Adrenal gland (tissue), 9 donors: ENCODE measurements at regions not wholly inside any gene's neighbourhood (a gene's known extent, or its start where the extent isn't known, plus 50 kb on each side); places are given as distances from the start of the nearest gene placed in this dataset.

Experiments
- DNase-seq, 7 donors: peaks; one replicate each; pipeline ENCODE4 v3.0.0-alpha.2; 2019 to 2020
- H3K27ac ChIP-seq, 5 donors: fragments of 200-600 bp; sonication (generic) in 4 of 5; 1 replicate in 3 of 5; 2 replicates in 2 of 5; pipeline versions ENCODE4 v1.5.1 to v1.8.0; 2016 to 2020; ENCODE audit warnings: mild to moderate bottlenecking in 1 of 5
- H3K27me3 ChIP-seq: fragments of 200-600 bp; 2 replicates; pipeline ENCODE4 v1.8.0; 2021
- H3K36me3 ChIP-seq, 2 donors: fragments of 200-600 bp; replicated peaks in 1 of 2; 1 replicate in 1 of 2; 2 replicates in 1 of 2; pipeline versions ENCODE4 v1.5.1 to v1.8.0; 2018 to 2022
- H3K4me1 ChIP-seq, 2 donors: fragments of 200-600 bp; replicated peaks in 1 of 2; 1 replicate in 1 of 2; 2 replicates in 1 of 2; pipeline versions ENCODE4 v1.5.1 to v1.8.0; 2018 to 2021
- H3K4me3 ChIP-seq, 4 donors: fragments of 200-600 bp; sonication (generic) in 3 of 4; one replicate each; pipeline ENCODE4 v1.5.1; 2016 to 2018
- H3K9me3 ChIP-seq, 3 donors: fragments of 200-600 bp; sonication (generic) in 1 of 3; replicated peaks in 1 of 3; 1 replicate in 2 of 3; 2 replicates in 1 of 3; pipeline versions ENCODE4 v1.5.1 to v1.8.0; 2016 to 2021
- CTCF ChIP-seq, 6 experiments: fragments of 450-650 bp in 4 of 6; fragments of 200-600 bp in 2 of 6; sonication (generic) in 1 of 6; IDR thresholded peaks; 1 replicate in 5 of 6; 2 replicates in 1 of 6; pipeline versions ENCODE4 v1.5.1 to v1.8.0; 2016 to 2021; ENCODE audit warnings: antibody characterized with exemption in 6 of 6, mild to moderate bottlenecking in 2 of 6, moderate library complexity in 1 of 6
- POLR2A ChIP-seq, 2 donors: fragments of 450-650 bp; IDR thresholded peaks; one replicate each; pipeline ENCODE4 v1.6.1; 2017; ENCODE audit warnings: antibody characterized with exemption in 2 of 2, mild to moderate bottlenecking in 2 of 2, moderate library complexity in 1 of 2
- WGBS, 4 donors: extraction: QIAGEN DNeasy Blood & Tissue Kit in 2 of 4; methylation state at CpG; one replicate each; pipeline versions ENCODE4 v1.1.5 to v1.1.7; 2013 to 2017; 5-methylcytosine and 5-hydroxymethylcytosine counted together
- intact Hi-C, 2 donors: fragments of 100-400 bp; cut with DNase I; formaldehyde crosslinking; loops; one replicate each; pipeline versions ENCODE4 v1.14.1 to v1.15.0; 2022 to 2023
- donor health status: healthy with polysubstance abuse.
- donor health status: Bipolar disorder and iron deficiency.
- donor health status: DM: yes; HTN: yes; CAD: no.
- donor health status: DM: no; HTN: no; CAD: no.
- donor health status: DM: no; HTN: no; CAD: no.

- no peaks in the 10 kb centered on the region for H3K36me3 ChIP-seq
- no peak for DNase-seq
- WGBS, 4 donors = 73 to 96% (median 84%) methylated on average over 1 of the region's 1 CpG
- H3K9me3 ChIP-seq = no peaks in the 10 kb centered on the region
- H3K27me3 ChIP-seq = no peaks in the 10 kb centered on the region
- no peak for TF ChIP-seq POLR2A (IDR thresholded peaks at IDR 0.05)
- TF ChIP-seq CTCF (IDR thresholded peaks at IDR 0.05) = no peak
- H3K4me1 ChIP-seq = no peaks in the 10 kb centered on the region
- H3K4me3 ChIP-seq = no peak overlapping the region
- H3K27ac ChIP-seq = no peak overlapping the region
- intact Hi-C loops = no loop called here
Observed at GRCh38 chr11:91591021-91591420, 633.6 kb upstream of the FAT3 start.

GRCh38 chr11:91587131-91587530, 637.5 kb upstream of the FAT3 start:
- WGBS, 4 donors = 56 to 80% (median 68%) methylated on average over 3 of the region's 3 CpGs
- Histone ChIP-seq H3K4me1 (no peaks in the 10 kb centered on the region), H3K27ac (no peak overlapping the region), H3K4me3 (no peak overlapping the region), H3K36me3 (no peaks in the 10 kb centered on the region), H3K9me3 (no peaks in the 10 kb centered on the region), H3K27me3 (no peaks in the 10 kb centered on the region)
- intact Hi-C loops = no loop called here
- DNase-seq = no peak
- TF ChIP-seq POLR2A (IDR thresholded peaks at IDR 0.05) = no peak
- TF ChIP-seq CTCF (IDR thresholded peaks at IDR 0.05) = no peak

- Histone ChIP-seq H3K4me3 (no peak overlapping the region), H3K27me3 (no peaks in the 10 kb centered on the region), H3K4me1 (no peaks in the 10 kb centered on the region), H3K36me3 (no peaks in the 10 kb centered on the region), H3K27ac (no peak overlapping the region), H3K9me3 (no peaks in the 10 kb centered on the region)
- DNase-seq = no peak
- intact Hi-C loops = no loop called here
- 72 to 84% (median 80%) methylated on average over 4 of the region's 4 CpGs for WGBS, 4 donors
- TF ChIP-seq POLR2A (IDR thresholded peaks at IDR 0.05) (no peak), CTCF (IDR thresholded peaks at IDR 0.05) (no peak)
Observed at GRCh38 chr11:91585035-91585801, 639.4 kb upstream of the FAT3 start.

- intact Hi-C loops = no loop called here
- no peak for DNase-seq
- Histone ChIP-seq H3K4me1 (no peaks in the 10 kb centered on the region), H3K9me3 (no peaks in the 10 kb centered on the region), H3K4me3 (no peak overlapping the region), H3K27ac (no peak overlapping the region), H3K36me3 (no peaks in the 10 kb centered on the region), H3K27me3 (no peaks in the 10 kb centered on the region)
- WGBS, 4 donors = 74 to 89% (median 84%) methylated on average over 1 of the region's 1 CpG
- TF ChIP-seq POLR2A (IDR thresholded peaks at IDR 0.05) (no peak), CTCF (IDR thresholded peaks at IDR 0.05) (no peak)
Observed at GRCh38 chr11:91563176-91563575, 661.4 kb upstream of the FAT3 start.
